ENCODE measurements at regions not wholly inside any gene's neighbourhood (a gene's known extent, or its start where the extent isn't known, plus 50 kb on each side); places are given as distances from the start of the nearest gene placed in this dataset.

DNA sequence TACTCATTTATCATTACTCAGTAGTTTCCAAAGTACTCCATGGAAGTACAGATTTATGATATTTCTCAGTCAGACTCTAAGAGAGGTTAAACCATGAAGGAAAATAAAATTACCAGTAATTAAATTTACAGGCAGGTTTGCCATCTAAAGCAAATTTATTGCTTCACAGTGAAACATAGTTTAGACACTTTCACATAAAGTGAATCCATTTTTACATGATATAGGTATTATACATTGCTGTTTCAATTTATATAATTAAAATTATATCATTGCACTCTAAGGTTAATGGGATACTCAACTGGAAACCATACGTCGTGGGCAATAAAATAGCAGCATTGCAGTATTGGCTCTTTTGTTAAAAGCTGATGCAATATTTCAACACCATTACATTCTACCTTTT, 202.8 kb downstream of the SLIT2 start:
- H3K4me3 ChIP-seq (ENCODE audit: low read length): no peak overlapping the region
- TF ChIP-seq, protein P1, sequence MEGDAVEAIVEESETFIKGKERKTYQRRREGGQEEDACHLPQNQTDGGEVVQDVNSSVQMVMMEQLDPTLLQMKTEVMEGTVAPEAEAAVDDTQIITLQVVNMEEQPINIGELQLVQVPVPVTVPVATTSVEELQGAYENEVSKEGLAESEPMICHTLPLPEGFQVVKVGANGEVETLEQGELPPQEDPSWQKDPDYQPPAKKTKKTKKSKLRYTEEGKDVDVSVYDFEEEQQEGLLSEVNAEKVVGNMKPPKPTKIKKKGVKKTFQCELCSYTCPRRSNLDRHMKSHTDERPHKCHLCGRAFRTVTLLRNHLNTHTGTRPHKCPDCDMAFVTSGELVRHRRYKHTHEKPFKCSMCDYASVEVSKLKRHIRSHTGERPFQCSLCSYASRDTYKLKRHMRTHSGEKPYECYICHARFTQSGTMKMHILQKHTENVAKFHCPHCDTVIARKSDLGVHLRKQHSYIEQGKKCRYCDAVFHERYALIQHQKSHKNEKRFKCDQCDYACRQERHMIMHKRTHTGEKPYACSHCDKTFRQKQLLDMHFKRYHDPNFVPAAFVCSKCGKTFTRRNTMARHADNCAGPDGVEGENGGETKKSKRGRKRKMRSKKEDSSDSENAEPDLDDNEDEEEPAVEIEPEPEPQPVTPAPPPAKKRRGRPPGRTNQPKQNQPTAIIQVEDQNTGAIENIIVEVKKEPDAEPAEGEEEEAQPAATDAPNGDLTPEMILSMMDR (IDR thresholded peaks at IDR 0.05; ENCODE audit: insufficient read depth, low read depth, low read length, missing control alignments): no peak
- no peak for DNase-seq (ENCODE audit: low read depth)

DNA sequence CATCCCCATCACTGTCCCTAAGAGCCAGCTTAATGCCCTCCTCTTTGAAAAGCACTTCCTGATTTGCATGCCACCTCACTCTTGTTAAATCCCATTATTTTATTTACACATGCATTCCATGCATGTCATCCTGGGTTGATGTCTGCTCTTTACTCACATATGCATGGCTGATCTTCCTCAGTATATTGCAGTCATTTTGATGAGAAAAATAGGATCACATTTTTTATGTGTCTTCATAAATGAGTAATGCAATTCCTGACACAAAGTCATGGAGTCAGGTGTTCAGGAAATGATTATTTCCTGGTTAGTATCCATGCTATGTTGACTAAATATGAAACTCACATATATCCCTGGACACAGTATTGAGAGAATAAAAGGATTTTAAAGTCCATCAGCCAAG, 204.7 kb downstream of the SLIT2 start:
- TF ChIP-seq, protein P1 (IDR thresholded peaks at IDR 0.05; ENCODE audit: insufficient read depth, low read depth, low read length, missing control alignments): no peak

DNA sequence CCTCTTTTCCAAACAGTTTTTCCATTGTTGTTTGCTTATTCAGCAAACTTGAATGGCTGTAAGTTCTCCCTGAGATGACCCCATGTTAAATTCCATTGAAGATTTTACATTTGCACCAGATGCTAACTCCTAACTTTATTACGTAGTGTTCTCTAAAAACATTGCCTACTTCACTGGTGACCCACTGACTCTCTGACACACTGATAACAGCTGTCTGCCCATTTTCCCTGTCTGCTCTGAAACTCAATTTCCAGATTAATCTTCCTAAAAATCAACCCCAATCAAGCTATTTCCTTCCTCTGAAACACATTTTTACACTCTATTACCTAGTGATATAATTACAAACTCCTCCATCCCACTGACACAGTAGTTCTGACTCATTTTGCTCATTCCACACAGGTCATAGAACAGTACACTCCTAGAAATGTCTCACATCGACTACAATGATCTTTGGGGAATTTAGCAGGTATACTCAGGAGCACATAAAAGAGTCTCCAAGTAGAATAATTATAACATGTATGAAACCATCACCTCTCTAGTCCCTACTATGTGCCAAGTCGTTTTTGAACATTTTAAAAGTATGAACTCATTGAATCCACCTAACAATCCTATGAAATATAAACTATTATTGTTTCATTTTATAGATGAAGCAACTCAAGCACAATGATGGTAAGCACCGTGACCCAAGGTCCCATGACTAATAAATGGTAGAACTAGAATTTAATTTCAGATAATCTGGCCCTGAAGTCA, 210.9 kb downstream of the SLIT2 start:
- TF ChIP-seq, protein P1 (IDR thresholded peaks at IDR 0.05; ENCODE audit: insufficient read depth, low read depth, low read length, missing control alignments): no peak
- peak; percentile 39 for DNase-seq (ENCODE audit: low read depth)
- no peak overlapping the region for H3K4me3 ChIP-seq (ENCODE audit: low read length)

More for the DNA sequence above, 204.7 kb downstream of the SLIT2 start:
- no peak overlapping the region for H3K4me3 ChIP-seq (ENCODE audit: low read length)
- peak; percentile 46 for DNase-seq (ENCODE audit: low read depth)

DNA sequence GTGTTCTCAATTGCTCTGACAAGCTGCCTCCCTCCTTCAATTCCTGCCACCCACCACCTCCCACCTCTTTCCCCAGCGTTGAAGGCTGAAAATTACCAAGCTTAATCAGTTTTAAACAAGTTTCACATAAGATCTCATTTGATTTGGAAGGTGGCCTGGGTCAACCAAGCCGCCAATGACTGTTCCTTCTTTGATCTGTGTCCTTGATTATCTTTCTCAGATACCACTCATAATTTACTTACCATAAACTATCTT, 211.4 kb downstream of the SLIT2 start:
- no peak overlapping the region for H3K4me3 ChIP-seq (ENCODE audit: low read length)
- DNase-seq (ENCODE audit: low read depth): no peak
- TF ChIP-seq, protein P1 (IDR thresholded peaks at IDR 0.05; ENCODE audit: insufficient read depth, low read depth, low read length, missing control alignments): no peak

DNA sequence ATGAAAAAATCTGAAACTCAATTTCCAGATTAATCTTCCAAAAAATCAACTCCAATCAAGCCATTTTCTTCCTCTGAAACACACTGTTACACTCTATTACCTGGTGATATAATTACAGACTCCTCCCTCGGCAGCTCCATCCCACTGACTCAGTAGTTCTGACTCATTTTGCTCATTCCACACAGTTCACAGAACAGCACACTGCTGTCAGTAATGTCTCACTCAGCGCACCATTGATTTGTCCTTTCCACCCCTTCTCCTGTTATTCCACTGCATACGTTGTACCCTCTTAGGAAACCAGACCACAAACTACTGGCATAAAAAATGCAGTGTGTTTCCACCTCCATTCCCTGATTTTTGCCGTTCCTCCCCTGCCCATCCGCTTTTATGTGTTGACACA, 212.7 kb downstream of the SLIT2 start:
- TF ChIP-seq, protein P1 (IDR thresholded peaks at IDR 0.05; ENCODE audit: insufficient read depth, low read depth, low read length, missing control alignments): no peak
- peak; percentile 86 for DNase-seq (ENCODE audit: low read depth)
- H3K4me3 ChIP-seq (ENCODE audit: low read length): no peak overlapping the region

DNA sequence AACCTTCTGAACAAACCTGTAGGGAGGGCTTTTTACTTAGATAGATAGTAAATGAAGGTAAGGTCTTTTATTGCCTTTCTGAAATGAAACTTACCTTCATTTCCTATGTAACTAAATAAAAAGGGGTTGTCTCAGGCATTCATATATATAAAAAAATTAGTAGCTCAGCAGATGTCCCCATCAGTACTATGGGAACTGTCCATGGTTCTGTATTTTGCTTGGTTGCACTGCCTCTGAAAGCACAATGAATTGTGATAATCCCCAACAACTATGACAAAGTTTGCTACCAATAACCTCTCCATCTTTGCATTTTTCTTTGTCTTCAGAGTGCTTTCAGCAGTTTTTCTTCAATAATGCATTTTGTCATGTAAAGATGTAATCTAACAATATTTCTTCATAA, 222.4 kb downstream of the SLIT2 start:
- peak; percentile 51 for DNase-seq (ENCODE audit: low read depth)
- TF ChIP-seq, protein P1 (IDR thresholded peaks at IDR 0.05; ENCODE audit: insufficient read depth, low read depth, low read length, missing control alignments): no peak
- H3K4me3 ChIP-seq (ENCODE audit: low read length): no peak overlapping the region

DNA sequence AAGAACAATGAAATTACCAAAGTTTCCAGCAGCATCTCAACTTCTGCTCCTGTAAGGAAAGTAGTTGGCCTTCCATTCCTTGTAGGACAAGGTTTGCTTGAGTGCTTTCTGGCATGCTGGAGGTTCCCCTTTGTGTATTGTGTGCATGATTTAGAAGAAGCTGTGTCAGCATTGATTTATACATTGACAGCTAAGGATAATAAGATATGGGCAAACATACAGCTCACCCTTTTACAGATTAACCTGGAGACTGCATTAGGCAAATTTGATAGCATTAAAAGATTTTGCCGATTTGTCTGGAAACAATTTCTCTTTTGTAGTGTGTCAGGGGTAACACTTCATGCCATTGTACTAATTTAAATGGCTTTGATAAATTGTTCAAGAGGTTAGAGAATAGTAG, 221.8 kb upstream of the PACRGL start:
- no peak for DNase-seq (ENCODE audit: low read depth)
- no peak overlapping the region for H3K4me3 ChIP-seq (ENCODE audit: low read length)
- TF ChIP-seq, protein P1 (IDR thresholded peaks at IDR 0.05; ENCODE audit: insufficient read depth, low read depth, low read length, missing control alignments): no peak
